ENCODE measurements at regions not wholly inside any gene's neighbourhood (a gene's known extent, or its start where the extent isn't known, plus 50 kb on each side); places are given as distances from the start of the nearest gene placed in this dataset.
A peak's percentile ranks its signal among the peaks of the same experiment; 100 is the strongest.
"Not testable (repeated sequence)": the region's sequence is repeated elsewhere in the genome, so short reads cannot be mapped to it uniquely, and the experiment has no call there.

DNA sequence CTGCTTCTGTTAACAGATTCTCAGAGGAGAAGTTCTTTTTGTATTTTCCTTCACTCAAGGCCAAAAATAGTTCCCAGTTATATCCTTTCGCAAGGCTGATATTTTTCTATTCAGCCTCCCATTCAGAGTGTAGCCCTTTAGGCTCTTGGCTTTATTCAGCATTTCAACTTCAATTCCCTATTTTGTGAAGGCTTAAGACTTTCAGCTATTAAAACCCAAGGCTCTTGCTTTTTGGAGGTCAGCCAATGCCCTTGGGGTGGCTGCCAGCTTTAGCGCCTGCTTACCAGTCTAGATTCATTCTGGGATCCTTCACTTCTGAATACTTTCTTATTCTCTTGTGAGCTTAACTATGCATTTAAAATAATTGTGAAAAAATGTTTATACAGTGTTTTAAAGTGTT is 57.3 kb upstream of the ADGRA3 start:
- no peak for DNase-seq

DNA sequence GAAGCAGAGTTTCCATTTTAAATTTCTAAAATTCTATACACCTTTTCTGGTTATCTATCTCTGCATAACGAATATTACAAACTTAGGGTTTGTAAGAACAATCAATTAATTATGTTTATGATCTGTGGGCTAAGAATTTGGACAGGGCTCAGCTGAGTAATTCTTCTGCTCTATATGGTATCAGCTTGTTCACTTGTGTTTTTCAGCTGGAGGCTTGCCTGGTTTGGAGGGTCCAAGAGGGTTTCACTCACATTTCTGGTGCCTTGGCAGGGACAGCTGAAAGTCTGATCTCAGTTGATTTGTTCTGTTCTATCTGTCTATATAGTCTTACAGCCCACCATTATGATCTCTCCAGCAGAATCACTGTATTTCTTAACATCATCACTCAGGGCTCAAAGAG is 57.8 kb upstream of the ADGRA3 start:
- no peak for DNase-seq

DNA sequence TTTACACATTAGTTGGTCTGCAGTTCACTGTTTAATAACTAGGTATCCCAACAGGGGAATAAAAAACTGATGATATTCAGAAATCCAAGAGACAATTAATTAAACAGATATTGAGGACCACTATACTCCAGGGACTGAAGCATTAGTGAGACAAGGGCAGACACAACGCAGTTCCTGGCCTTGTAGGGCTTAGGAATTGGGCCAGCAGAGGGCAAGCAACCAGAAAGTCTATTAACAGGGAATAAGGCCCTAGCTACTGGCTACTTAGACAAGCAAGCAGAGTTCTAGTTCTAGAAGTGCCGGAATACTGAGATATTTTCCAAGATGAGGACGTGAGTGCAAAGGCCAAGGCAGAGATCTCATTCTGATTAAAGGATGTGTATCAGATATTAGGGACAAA is 58.6 kb upstream of the ADGRA3 start:
- no peak for DNase-seq

DNA sequence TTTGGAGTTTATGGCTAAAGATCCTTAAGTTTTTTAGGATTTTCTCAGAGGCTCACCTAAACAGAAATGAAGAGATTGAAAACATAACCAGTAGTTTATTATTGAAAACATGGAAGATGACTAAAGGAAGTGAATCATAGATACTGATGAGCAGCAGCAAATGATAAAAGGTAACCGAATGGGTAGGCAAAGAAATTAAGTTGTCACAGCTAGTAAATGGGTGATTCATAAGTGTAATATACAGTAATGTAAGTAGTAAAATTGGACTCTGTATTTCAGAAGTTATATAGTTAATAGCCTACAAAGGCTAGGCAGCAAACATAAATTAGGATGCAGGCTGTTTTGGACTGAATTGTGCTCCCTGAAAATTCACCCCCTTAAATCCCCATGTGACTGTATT is 59.0 kb upstream of the ADGRA3 start:
- no peak for DNase-seq

DNA sequence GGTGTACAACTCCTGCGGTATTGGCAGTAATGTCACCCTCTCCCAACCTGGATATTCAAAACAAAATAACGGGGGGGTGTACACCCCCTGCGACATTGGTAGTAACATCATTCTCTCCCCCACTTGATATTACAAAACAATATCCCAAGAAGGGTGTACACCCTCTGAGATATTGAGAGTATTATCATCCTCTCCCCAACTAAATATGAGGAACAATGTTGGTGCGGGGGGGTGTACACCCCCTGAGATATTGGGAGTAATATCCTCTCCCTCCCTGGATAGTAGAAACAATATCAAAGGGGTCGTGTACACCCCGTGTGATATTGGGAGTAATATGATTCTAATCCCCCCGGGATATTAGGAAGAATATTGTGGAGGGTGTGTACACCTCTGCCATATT is 71.4 kb upstream of the ADGRA3 start:
- no peak for DNase-seq

DNA sequence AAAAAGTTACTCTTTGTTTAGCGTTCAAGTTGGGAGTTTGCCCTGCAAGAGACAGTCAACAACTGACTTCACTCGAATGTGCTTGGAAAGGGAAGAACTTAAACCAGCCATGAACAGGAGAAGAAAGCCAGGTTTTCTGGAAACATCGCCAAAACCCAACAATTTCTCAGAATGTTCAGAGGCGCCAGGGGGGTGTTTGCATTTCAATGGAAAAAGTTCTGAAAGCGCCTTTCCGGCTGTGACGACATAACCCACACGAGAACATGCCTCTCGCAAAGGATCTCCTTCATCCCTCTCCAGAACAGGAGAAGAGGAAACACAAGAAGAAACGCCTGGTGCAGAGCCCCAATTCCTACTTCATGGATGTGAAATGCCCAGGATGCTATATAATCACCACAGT is 78.1 kb upstream of the ADGRA3 start:
- DNase-seq = no peak

DNA sequence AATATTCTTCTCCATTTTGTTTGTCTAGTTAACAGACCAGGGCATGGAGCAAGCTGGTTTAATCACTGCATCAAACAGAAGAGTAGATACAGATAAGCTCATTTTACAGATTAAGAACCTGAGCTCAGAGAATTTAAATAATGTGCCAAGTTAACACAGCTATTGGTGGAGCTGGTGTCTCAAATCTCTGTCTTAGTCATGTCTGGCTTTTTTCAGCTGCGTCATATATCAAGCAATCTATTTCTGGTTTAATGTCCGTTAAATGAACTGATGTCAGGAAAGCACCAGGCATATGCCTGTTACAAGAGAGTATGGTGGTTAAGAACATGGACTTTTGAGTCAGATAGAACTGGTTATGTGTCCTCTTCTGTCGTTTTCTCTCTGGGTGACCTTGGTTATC is 79.8 kb upstream of the ADGRA3 start:
- DNase-seq = no peak

DNA sequence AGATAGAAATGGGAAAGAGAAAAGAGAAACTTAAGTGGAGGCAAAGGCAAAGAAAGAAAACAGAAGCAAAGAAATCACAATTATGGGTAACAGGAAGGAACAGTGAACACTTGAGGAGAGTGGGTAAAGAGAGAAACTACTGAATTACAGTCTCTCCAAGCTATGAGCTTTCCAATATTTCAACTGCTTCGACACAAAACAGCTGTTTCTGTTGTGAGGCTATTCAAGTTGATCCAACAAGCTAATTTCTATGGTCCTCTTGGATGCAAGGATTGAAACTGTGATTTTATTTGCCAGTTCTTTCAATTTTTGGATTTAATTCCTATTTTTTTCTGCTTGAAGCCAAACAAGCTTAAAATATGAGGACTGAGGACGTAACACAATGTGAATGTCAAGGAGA is 80.5 kb upstream of the ADGRA3 start:
- DNase-seq = no peak

DNA sequence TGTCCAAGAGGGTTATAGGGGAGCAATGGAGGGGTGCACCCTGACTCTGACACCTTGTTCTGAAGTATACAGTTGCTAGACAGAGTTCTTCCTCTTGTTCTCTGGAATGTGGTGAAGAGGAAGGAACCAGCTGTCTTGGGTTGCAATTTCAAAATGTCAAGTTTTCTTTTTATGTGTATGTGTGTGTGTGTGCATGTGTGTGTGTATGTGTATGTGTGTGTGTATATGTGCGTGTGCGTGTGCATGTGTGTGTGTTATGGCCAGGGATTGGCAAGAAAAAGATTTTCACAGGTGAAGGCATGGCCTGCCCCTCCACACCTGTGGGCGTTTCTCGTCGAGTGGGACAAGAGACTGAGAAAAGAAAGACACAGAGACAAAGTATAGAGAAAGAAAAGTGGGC is 81.6 kb upstream of the ADGRA3 start:
- no peak for DNase-seq

DNA sequence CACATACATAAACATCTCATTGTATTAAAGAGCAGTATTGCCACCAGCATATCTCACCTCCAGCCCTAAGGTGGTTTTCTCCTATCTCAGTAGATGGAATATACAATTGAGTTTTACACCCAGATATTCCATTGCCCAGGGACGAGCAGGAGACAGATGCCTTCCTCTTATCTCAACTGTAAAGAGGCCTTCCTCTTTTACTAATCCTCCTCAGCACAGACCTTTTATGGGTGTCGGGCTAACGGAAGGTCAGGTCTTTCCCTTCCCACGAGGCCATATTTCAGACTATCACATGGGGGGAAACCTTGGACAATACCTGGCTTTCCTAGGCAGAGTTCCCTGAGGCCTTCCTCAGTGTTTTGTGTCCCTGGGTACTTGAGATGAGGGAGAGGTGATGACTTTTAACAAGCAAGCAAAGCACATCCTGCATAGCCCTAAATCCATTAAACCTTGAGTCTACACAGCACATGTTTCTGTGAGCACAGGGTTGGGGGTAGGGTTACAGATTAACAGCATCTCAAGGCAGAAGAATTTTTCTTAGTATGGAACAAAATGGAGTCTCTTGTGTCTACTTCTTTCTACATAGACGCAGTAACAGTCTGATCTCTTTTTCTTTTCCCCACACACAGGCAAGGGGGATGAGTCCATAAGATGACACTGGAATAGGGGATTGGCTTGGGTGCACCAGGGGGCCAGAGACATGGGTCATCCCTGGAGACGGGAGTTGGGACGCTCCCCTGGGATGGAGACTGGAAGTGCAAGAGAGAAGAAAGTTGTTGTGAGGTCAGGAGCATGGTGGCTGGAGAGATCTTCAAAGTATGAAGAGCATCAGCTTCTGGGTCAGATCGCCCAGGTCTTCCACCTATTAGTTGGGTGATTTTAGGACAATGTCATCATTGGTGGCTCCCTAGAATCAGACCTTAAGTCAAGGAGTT is 82.5 kb upstream of the ADGRA3 start:
- not testable (repeated sequence) for DNase-seq

DNA sequence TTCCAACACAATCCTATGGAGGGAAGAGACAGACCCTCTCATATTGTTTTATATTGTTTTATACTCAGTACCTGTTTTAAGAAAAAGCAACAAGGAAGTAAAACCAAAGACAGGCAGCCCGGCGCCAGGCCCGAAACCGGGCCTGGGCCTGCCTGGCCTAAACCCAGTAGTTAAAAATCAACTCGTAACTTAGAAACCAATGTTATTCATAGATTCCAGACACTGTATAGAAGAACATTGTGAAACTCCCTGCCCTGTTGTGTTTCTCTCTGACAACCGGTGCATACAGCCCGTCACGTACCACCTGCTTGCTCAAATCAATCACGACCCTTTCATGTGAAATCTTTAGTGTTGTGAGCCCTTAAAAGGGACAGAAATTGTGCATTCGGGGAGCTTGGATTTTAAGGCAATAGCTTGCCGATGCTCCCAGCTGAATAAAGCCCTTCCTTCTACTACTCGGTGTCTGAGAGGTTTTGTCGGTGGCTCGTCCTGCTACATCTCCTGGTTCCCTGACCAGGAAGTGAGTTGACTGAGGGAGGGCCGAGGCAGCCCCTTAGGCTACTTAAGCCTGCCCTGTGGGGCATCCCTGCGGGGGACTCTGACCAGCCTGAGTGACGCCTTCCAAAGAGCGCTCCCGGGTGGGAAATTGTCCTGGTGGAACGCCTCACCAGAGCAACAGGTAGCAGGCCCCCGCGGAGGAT is 83.5 kb upstream of the ADGRA3 start:
- not testable (repeated sequence) for DNase-seq

DNA sequence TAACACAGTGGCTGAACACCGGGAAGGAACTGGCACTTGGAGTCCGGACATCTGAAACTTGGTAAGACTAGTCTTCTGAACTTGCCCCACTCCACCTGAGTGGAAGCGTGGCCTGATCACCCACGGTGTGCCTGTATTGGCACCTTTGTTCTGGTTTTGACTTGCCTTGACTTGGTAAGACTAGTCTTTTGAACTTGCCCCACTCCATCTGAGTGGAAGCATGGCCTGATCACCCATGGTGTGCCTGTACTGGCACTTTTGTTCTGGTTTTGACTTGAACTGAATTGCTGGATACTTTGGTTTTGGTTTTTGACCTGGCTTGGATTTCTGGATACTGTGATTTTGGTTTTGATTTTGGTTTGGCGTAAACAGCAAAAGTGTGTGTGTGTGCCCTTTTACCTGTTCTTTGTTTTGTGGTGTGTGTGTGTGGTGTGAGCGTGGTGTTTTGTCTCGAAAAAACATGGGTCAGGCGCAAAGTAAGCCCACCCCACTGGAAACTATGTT is 84.1 kb upstream of the ADGRA3 start:
- not testable (repeated sequence) for DNase-seq

DNA sequence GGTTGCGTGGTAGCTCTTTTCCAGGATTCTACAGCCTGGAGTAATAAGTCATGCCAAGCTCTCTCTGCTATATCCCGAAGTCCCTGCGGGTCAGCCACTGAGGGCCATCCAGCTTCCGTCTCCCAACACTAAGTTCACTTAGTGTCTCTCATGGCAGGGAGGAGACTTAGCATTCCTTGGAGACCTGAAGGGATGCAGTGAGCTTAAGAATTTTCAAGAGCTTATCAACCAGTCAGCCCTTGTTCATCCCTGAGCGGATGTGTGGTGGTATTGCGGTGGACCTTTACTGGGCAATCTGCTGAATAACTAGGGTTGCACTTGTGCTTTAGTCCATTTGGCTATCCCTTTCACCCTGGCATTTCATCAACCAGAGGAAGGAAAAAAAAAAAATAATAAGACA is 85.8 kb upstream of the ADGRA3 start:
- not testable (repeated sequence) for DNase-seq

DNA sequence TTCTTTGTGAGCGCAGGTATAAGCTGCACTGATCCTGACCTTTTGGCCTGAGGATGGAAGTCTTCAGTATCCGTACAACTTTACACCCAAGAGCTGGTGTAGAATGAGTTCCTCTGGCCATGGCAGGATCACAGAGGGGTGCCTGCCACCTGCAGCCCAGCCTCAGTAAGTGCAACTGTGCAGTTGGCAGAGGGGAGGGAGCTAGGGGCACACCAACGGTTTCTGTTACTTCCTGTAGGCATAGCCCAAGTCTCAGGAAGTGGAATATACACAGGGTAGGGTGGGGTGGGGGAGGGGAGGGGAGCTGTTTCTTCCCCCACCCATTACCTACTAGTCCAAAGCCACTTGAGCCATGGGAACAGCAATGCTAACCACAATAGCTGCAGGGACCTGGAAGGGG is 85.4 kb upstream of the GBA3 start:
- DNase-seq = peak in 1 of 2 donors; percentile 5

DNA sequence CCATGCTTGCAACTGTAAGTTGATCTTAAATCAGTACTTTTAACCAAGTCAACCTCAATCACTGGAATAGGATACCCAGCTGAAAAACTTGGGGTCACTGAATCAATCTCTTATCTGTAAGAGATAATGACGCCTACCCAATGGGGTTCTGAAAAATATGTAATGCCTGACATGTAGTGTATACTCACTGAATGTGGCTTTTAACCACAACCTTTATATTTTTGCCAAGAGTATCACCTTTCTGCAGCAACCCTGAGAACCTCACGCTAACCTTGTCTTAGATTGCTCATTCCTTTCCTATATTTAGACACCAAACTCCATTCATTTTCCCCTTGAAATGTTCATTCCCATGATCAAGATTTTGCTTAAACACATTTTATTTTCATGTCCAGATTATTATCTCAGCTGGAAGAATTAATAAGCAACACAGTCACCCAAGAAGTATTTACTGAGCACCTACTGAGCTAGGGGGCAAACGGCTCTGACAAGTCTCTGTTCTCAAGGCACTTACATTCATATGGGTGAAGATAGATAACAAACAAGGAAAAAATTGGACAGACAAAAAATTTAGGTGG is 82.7 kb upstream of the GBA3 start:
- not testable (repeated sequence) for DNase-seq

DNA sequence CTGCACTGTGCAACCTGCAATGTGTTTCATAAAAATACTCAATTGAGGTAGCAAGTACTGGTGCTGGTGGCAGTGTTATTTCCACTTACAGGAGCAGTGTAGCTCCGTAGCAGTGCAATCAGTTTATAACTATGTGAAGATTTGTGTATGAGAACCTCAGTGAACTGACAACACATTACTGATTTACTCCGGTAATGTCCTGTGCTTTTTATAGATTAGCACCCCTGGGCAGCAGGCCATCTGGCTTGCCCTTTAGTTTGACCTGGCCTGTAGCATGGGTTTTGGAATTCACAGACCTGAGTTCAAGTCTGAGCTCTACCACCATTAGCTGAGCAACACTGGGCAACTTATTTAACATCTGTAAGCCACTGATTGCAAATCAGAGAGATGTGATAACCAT is 78.6 kb upstream of the GBA3 start:
- DNase-seq = no peak

DNA sequence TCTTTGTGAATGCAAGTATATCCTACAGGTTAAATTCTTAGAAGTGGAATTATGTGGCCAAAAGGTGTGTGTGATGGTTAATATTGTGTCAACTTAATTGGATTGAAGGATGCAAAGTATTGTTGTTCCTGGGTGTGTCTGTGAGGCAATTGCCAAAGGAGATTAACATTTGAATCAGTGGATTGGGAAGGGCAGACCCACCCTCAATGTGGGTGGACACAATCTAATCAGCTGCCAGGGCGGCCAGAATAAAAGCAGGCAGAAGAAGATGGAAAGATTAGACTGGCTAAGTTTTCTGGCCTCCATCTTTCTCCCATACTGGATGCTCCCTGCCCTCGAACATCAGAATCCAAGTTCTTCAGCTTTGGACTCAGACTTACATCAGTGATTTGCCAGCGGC is 76.2 kb upstream of the GBA3 start:
- no peak for DNase-seq

DNA sequence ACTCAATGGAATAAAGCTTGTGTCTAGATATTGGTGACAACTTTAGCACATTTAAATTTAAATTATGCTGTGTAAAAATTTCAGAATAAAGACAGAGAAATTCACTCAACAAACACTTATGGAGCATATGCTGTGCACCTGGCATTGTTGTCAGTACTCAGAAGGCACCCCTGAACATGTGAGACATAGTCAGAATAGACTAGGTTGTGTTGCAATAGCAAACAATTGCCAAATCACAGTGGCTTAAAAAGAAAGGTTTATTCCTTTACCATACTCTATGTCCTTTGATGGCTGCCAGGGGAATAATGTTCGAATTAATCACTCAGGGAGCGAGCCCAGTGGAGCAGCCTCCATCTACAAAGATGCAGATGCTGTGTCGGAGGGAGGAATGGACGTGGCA is 72.6 kb upstream of the GBA3 start:
- not testable (repeated sequence) for DNase-seq

DNA sequence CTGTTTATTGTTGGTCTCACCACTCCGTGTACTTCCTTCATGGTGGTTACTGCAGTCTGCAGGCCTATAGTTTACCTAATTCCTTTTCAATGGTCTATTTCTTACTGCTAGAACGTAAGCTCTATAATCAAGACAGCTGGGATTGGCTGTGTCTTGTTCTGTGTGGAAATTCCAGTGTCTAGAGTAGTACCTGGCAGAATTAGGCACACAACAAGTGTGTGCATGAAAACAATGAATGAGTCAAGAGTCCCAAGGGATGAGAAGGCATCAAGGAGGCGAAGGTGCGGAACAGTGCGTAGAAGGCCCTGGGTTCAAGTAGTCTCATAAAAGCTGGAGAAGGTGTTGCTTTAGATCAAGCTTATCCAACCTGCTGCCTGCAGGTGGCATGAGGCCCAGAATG is 70.8 kb upstream of the GBA3 start:
- DNase-seq = not testable (repeated sequence)

DNA sequence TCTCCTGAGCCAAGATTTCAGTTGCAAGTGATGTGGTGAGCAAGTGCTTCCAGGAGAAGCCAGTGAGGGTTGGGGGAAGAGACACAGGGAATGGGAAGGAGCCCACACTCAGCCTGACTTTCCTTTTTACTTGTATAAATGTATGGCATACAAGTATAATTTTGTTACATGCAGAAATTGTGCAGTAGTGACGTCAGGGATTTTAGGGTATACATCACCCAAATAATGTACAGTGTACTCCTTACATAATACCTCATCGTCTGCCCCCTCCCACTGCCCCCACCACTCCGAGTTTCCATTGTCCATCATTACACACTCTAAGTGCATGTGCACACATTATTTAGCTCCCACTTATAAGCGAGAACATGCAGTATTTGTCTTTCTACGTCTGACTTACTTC is 68.7 kb upstream of the GBA3 start:
- not testable (repeated sequence) for DNase-seq

DNA sequence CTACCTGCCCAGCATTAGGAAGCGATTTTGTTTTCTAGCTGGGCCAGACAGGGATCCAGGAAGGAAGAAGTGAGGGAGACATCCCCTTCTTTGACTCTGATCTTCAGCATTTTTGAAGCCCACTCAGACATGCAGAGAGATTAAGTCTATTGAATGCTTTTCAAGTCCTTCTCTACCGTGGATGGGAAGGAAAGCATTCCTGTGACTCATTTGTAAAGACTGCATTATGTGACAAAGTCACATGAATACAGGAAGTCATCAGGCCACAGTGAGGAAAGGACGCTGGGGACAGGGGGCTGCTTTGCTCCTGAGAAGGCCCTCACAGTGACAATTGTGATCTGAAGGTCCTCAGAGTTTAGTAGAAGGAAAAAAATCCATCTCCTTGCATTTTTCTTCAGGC is 67.4 kb upstream of the GBA3 start:
- DNase-seq = no peak

DNA sequence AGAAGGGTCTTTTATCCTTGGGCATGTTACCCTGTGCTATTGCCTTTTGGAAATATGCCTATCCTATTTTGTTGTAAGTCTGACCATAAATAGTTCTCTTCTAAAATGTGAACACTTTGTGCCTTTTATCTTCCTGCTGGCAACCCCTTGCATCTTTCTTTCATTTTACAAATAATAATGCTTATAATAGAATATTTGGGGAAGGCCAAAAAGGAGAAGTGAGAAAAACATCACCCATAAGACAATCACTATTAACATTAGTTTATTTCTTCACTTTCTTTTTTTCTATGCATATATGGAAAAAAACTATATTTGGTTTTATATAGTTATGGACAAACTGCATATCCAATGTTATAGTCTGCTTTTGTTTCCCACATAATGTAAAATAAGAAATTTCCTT is 64.9 kb upstream of the GBA3 start:
- DNase-seq = not testable (repeated sequence)

DNA sequence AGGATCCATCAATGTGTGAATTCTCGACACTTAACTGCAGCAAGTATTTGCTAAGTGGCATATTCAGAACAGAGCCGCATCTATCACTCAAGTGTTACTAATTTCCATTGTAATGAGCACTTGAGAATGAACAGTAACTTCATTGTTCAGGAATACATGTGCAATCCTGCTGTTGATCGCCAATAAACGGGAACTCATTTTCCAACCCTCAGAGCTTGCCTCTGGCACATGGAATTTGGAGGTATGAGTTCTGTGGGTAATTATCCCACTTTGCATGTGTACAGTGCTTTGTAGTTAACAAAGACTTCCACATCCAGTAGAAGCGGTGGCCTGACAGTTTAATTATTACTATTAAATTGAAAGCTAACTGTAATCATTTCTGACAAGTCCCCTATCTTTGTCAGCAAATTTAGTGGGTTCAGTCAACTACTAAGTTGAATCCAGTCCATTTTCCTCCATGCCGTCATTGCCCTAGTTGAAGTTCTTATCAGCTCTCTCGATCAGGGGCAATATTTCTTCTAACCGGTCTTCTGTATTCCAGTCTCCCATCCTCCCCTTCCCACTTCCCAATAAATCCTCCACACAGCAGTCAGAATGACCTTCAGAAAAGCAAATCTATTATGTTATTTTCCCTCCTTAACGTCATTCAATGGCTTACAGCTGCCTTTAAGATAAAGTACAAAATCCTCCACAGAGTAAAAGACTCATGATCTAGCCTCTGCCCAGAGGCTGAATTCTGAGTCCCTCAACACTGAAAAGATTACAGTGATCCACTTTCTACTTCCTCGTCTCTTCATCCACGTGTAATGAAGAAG is 62.4 kb upstream of the GBA3 start:
- DNase-seq = not testable (repeated sequence)

All from activated CD4-positive, alpha-beta T cell treated with anti-CD3 and anti-CD28 coated beads for 4 hours (primary cell).